MM.1S (cell line): ENCODE measurements at regions not wholly inside any gene's neighbourhood (a gene's known extent, or its start where the extent isn't known, plus 50 kb on each side); places are given as distances from the start of the nearest gene placed in this dataset.

ENCODE experiments used
- CTCF ChIP-seq: fragments of 300-600 bp; sonication (generic); IDR thresholded peaks from 2 replicates; pipeline ENCODE4 v1.5.1; 2016; ENCODE audit warnings: antibody characterized with exemption, low read length, mixed read lengths
- EZH2phosphoT487 ChIP-seq: fragments of 300-600 bp; sonication (generic); IDR thresholded peaks from 2 replicates; pipeline ENCODE4 v1.6.1; 2018; ENCODE audit warnings: antibody characterized with exemption, low read length

- TF ChIP-seq CTCF (no peak), EZH2phosphoT487 (no peak)
Measured at GRCh38 chr4:29319663-29320340, 1400.4 kb upstream of the PCDH7 start.
